GM12878 (cell line): ENCODE measurements at regions not wholly inside any gene's neighbourhood (a gene's known extent, or its start where the extent isn't known, plus 50 kb on each side); places are given as distances from the start of the nearest gene placed in this dataset.

Experiments used
- ATAC-seq: fragments of 200-7000 bp; cut with Tn5 transposase; 3 replicates; pipeline ENCODE4 v1.9.1; 2020; ENCODE audit warnings: mild to moderate bottlenecking, moderate library complexity
- BruUV-seq: library from RNA; stranded (reverse); fragments of 400-500 nt; replicated peaks from 2 replicates; lab custom pipeline; 2021; lab: Mats Ljungman, UMichigan
- CTCF ChIA-PET: fragments of 300-600 bp; sonication (Branson Sonifier 250); formaldehyde crosslinking; extraction: SDS; loops from one replicate; lab custom pipeline; 2021; ENCODE audit warnings: inconsistent platforms; lab: Yijun Ruan, JAX
- POLR2A ChIA-PET: fragments of 350-600 bp; formaldehyde crosslinking; extraction: SDS; loops from one replicate; lab custom pipeline; 2021; ENCODE audit warnings: inconsistent platforms; lab: Charles Lee
- RAD21 ChIA-PET: fragments of 300-600 bp; sonication (Branson Sonifier 250); formaldehyde crosslinking; loops from one replicate; lab custom pipeline; 2023; ENCODE audit warnings: antibody characterized with exemption; ENCODE audit not compliant: unreplicated experiment; lab: Charles Lee
- SMC1A ChIA-PET: fragments of 300-600 bp; sonication (Branson Sonifier 250); formaldehyde crosslinking; loops from one replicate; lab custom pipeline; 2023; ENCODE audit not compliant: unreplicated experiment, uncharacterized antibody; lab: Charles Lee
- DNase-seq: peaks from one replicate; pipeline ENCODE4 v3.0.0-alpha.2; 2011; ENCODE audit warnings: low read depth, low spot score
- FAIRE-seq: peaks from 3 replicates; lab custom pipeline; 2011; peaks lifted over from hg19 to GRCh38; lab: Jason Lieb, UNC
- H2AFZ ChIP-seq: 2 replicates; pipeline ENCODE4 v1.6.0; 2011; ENCODE audit warnings: low read depth, low read length, control low read depth; ENCODE audit not compliant: control insufficient read depth
- H3K27ac ChIP-seq: 2 replicates; pipeline ENCODE4 v1.5.1; 2011; ENCODE audit warnings: control low read depth; ENCODE audit not compliant: control insufficient read depth, insufficient read depth
- H3K27me3 ChIP-seq, 2 experiments: replicated peaks in 1 of 2; 2 replicates each; pipeline versions ENCODE4 v1.6.0 to v1.6.1; 2011; ENCODE audit warnings: low read length in 1 of 2; ENCODE audit not compliant: control insufficient read depth in 2 of 2, insufficient read depth in 2 of 2
- H3K36me3 ChIP-seq, 2 experiments: 2 replicates each; pipeline ENCODE4 v1.5.1; 2011; ENCODE audit warnings: low read length in 1 of 2; ENCODE audit not compliant: control insufficient read depth in 2 of 2, insufficient read depth in 2 of 2
- H3K4me1 ChIP-seq: 2 replicates; pipeline ENCODE4 v1.6.1; 2011; ENCODE audit warnings: mild to moderate bottlenecking, low read length, moderate library complexity, mixed read lengths; ENCODE audit not compliant: control insufficient read depth, insufficient read depth
- H3K4me2 ChIP-seq: 2 replicates; pipeline ENCODE4 v1.6.0; 2011; ENCODE audit warnings: control low read depth; ENCODE audit not compliant: control insufficient read depth, insufficient read depth
- H3K4me3 ChIP-seq: fragments of 200-600 bp; sonication (generic); 2 replicates; pipeline ENCODE4 v1.5.1; 2016
- H3K79me2 ChIP-seq: 2 replicates; pipeline ENCODE4 v1.6.0; 2011; ENCODE audit warnings: low read length; ENCODE audit not compliant: control insufficient read depth, insufficient read depth
- H3K9ac ChIP-seq: 2 replicates; pipeline ENCODE4 v1.8.0; 2011; ENCODE audit warnings: low read length, control low read depth, mixed read lengths; ENCODE audit not compliant: control insufficient read depth, insufficient read depth
- H3K9me3 ChIP-seq: replicated peaks from 3 replicates; pipeline ENCODE4 v1.5.1; 2011; ENCODE audit warnings: mild to moderate bottlenecking, low read length; ENCODE audit not compliant: control insufficient read depth, insufficient read depth
- H4K20me1 ChIP-seq: 2 replicates; pipeline ENCODE4 v1.6.0; 2011; ENCODE audit not compliant: control insufficient read depth, insufficient read depth
- EP300 ChIP-seq, 2 experiments: fragments of 150-350 bp in 1 of 2; IDR thresholded peaks; 2 replicates each; pipeline ENCODE4 v1.6.1; 2011 to 2012; ENCODE audit warnings: low read depth in 2 of 2, low read length in 2 of 2, borderline replicate concordance in 1 of 2, improper control_type of control experiment in 1 of 2, inconsistent platforms in 1 of 2; ENCODE audit not compliant: control insufficient read depth in 1 of 2
- IKZF1 ChIP-seq: fragments of 450-650 bp; conservative IDR thresholded peaks from 2 replicates; pipeline ENCODE4 v1.6.1; 2017; ENCODE audit warnings: antibody characterized with exemption, mild to moderate bottlenecking
- MEF2A ChIP-seq: IDR thresholded peaks from 2 replicates; pipeline ENCODE4 v1.6.1; 2011; ENCODE audit warnings: low read depth, mild to moderate bottlenecking, low read length, moderate library complexity; ENCODE audit not compliant: insufficient read depth
- PAX8 ChIP-seq: fragments of 450-650 bp; IDR thresholded peaks from 2 replicates; pipeline ENCODE4 v1.6.1; 2017; ENCODE audit warnings: mild to moderate bottlenecking, moderate library complexity
- RAD21 ChIP-seq: IDR thresholded peaks from 2 replicates; pipeline ENCODE4 v1.6.1; 2011; ENCODE audit warnings: mild to moderate bottlenecking, low read depth, low read length, moderate library complexity; ENCODE audit not compliant: insufficient read depth
- SMAD1 ChIP-seq: fragments of 450-650 bp; IDR thresholded peaks from 2 replicates; pipeline ENCODE4 v1.6.1; 2018; ENCODE audit warnings: mild to moderate bottlenecking, low read depth; ENCODE audit not compliant: partially characterized antibody
- SMAD5 ChIP-seq: IDR thresholded peaks from 2 replicates; pipeline ENCODE4 v1.6.1; 2016; ENCODE audit warnings: antibody characterized with exemption, low read depth
- SMC3 ChIP-seq: IDR thresholded peaks from 2 replicates; pipeline ENCODE4 v1.6.1; 2011; ENCODE audit warnings: low read length, improper control_type of control experiment, borderline replicate concordance
- TCF12 ChIP-seq: IDR thresholded peaks from 2 replicates; pipeline ENCODE4 v1.6.1; 2011; ENCODE audit warnings: low read depth, mild to moderate bottlenecking, low read length
- YY1 ChIP-seq: IDR thresholded peaks from 2 replicates; pipeline ENCODE4 v1.6.1; 2011; ENCODE audit warnings: low read depth, mild to moderate bottlenecking, low read length
- WGBS: methylation state at CpG from one replicate; pipeline ENCODE4 v1.1.6; 2016; ENCODE audit warnings: low lambda C conversion rate; ENCODE audit not compliant: insufficient replicate concordance, insufficient coverage; ENCODE audit errors: missing lambda C conversion rate; 5-methylcytosine and 5-hydroxymethylcytosine counted together
- in situ Hi-C: fragments of 300-500 bp; cut with MboI; formaldehyde crosslinking; loops from 9 replicates; pipeline ENCODE4 v1.14.3; 2018; ENCODE audit warnings: mixed read lengths
- intact Hi-C: fragments of 100-400 bp; cut with micrococcal nuclease; formaldehyde crosslinking; loops from one replicate; pipeline ENCODE4 v1.14.2; 2022; ENCODE audit not compliant: unreplicated experiment
- TF ChIP-seq, protein P1 (sequence below): IDR thresholded peaks from 2 replicates; pipeline ENCODE4 v1.6.1; 2011; ENCODE audit warnings: low read depth, mild to moderate bottlenecking, low read length, moderate library complexity, borderline replicate concordance; ENCODE audit errors: extremely low read depth
- TF ChIP-seq, protein P2 (sequence below): fragments of 450-650 bp; IDR thresholded peaks from 2 replicates; pipeline ENCODE4 v1.6.1; 2017; ENCODE audit warnings: mild to moderate bottlenecking, low read depth, inconsistent platforms; ENCODE audit not compliant: poor library complexity, severe bottlenecking
- TF ChIP-seq, protein P3 (sequence below), 3 experiments: IDR thresholded peaks in 2 of 3; conservative IDR thresholded peaks in 1 of 3; 2 replicates each; pipeline ENCODE4 v1.5.1; 2011; ENCODE audit warnings: low read depth in 3 of 3, low read length in 3 of 3, mild to moderate bottlenecking in 3 of 3, control low read depth in 2 of 3, moderate library complexity in 2 of 3, inconsistent platforms in 1 of 3, mixed read lengths in 1 of 3; ENCODE audit not compliant: control insufficient read depth in 2 of 3, insufficient read depth in 1 of 3; ENCODE audit errors: extremely low read depth in 1 of 3
- TF ChIP-seq, protein P4 (sequence below): IDR thresholded peaks from 2 replicates; pipeline ENCODE4 v1.6.1; 2012; ENCODE audit warnings: low read depth, low read length, improper control_type of control experiment

DNA sequence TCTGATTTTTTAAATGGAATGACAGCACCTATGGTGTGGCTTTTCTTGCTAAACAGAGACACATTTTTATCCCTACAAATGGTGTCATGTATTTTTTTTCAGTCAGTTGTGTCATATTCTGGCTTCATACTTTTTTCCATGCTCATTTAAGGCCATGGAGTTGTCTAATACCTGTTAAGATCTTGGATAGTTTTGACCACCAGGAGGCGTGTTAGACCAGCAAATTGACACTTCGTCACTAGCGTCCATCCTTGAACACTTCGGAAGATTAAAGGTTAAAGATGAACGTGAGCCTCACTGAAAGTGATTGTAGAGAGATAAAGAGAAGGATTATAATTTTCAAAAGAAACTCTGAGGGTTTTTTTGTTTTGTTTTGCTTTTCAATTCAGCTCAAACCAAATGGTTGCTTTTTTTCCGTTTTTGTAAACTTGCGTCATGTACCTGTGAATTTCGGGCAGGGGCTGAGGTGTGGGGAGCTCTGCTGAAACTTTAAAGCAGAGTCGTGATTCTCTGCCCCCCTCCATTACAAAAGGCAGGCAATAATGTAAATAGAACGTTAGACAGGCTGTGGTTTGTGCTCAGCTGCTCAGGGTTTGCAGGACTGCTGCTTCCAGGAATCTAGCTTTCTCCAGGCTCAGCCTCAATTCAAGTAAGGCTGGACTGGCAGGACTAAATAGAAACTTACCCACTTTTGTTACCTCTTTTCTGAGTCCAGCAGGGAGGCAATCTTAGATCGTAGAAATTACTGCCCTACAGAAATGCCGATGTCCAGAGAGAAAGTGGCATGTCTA, 245.1 kb downstream of the FOXA2 start:
- CTCF ChIA-PET: interaction anchor here (0.7 to 4.7 kb wide), 30 partner anchors 10 to 1028 kb away, joined by 3 to 80 read pairs (median 4); no protein-coding TSS in a partner anchor
- Histone ChIP-seq H3K9ac (no peak overlapping the region), H3K79me2 (no peaks in the 10 kb centered on the region), H3K9me3 (no peaks in the 10 kb centered on the region), H3K4me2 (no peak overlapping the region), H3K4me3 (no peak overlapping the region), H4K20me1 (no peaks in the 10 kb centered on the region), H3K4me1 (no peaks in the 10 kb centered on the region), H2AFZ (no peak overlapping the region), H3K27ac (no peak overlapping the region), H3K27me3 (no peaks in the 10 kb centered on the region)
- ATAC-seq: peak; percentile 82
- peak; percentile 97 for FAIRE-seq
- in situ Hi-C loops: loop anchor here (5.0 to 25.0 kb wide), 4 partner anchors 248 to 1003 kb away; no protein-coding TSS in a partner anchor
- no TSS peak for BruUV-seq
- intact Hi-C loops: loop anchor here (1.0 kb wide), 2 partner anchors 247 to 345 kb away; no protein-coding TSS in a partner anchor
- TF ChIP-seq SMAD5 (no peak), RAD21 (peak; percentile 93), IKZF1 (no peak), YY1 (peak; percentile 45; the same call in 1 of the 2 replicates), PAX8 (no peak), SMAD1 (no peak), SMC3 (peak; percentile 96), MEF2A (no peak), EP300 (IDR thresholded peaks at IDR 0.05; ENCODE audit: borderline replicate concordance in 1 of 2, control insufficient read depth in 1 of 2, low read depth in 2 of 2, low read length in 2 of 2) (no peak), TCF12 (no peak)
- TF ChIP-seq, protein P1, sequence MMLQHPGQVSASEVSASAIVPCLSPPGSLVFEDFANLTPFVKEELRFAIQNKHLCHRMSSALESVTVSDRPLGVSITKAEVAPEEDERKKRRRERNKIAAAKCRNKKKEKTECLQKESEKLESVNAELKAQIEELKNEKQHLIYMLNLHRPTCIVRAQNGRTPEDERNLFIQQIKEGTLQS: no peak
- TF ChIP-seq, protein P2, sequence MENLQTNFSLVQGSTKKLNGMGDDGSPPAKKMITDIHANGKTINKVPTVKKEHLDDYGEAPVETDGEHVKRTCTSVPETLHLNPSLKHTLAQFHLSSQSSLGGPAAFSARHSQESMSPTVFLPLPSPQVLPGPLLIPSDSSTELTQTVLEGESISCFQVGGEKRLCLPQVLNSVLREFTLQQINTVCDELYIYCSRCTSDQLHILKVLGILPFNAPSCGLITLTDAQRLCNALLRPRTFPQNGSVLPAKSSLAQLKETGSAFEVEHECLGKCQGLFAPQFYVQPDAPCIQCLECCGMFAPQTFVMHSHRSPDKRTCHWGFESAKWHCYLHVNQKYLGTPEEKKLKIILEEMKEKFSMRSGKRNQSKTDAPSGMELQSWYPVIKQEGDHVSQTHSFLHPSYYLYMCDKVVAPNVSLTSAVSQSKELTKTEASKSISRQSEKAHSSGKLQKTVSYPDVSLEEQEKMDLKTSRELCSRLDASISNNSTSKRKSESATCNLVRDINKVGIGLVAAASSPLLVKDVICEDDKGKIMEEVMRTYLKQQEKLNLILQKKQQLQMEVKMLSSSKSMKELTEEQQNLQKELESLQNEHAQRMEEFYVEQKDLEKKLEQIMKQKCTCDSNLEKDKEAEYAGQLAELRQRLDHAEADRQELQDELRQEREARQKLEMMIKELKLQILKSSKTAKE: no peak
- TF ChIP-seq, protein P3, sequence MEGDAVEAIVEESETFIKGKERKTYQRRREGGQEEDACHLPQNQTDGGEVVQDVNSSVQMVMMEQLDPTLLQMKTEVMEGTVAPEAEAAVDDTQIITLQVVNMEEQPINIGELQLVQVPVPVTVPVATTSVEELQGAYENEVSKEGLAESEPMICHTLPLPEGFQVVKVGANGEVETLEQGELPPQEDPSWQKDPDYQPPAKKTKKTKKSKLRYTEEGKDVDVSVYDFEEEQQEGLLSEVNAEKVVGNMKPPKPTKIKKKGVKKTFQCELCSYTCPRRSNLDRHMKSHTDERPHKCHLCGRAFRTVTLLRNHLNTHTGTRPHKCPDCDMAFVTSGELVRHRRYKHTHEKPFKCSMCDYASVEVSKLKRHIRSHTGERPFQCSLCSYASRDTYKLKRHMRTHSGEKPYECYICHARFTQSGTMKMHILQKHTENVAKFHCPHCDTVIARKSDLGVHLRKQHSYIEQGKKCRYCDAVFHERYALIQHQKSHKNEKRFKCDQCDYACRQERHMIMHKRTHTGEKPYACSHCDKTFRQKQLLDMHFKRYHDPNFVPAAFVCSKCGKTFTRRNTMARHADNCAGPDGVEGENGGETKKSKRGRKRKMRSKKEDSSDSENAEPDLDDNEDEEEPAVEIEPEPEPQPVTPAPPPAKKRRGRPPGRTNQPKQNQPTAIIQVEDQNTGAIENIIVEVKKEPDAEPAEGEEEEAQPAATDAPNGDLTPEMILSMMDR (IDR thresholded peaks at IDR 0.05 in 2 of 3, conservative IDR thresholded peaks at IDR 0.05 in 1 of 3; ENCODE audit: control insufficient read depth in 2 of 3, extremely low read depth in 1 of 3, insufficient read depth in 1 of 3, low read depth in 3 of 3, low read length in 3 of 3): peak; percentile 72 to 80 (median 79)
- TF ChIP-seq, protein P4, sequence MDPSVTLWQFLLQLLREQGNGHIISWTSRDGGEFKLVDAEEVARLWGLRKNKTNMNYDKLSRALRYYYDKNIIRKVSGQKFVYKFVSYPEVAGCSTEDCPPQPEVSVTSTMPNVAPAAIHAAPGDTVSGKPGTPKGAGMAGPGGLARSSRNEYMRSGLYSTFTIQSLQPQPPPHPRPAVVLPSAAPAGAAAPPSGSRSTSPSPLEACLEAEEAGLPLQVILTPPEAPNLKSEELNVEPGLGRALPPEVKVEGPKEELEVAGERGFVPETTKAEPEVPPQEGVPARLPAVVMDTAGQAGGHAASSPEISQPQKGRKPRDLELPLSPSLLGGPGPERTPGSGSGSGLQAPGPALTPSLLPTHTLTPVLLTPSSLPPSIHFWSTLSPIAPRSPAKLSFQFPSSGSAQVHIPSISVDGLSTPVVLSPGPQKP: no peak
- TF ChIP-seq, all 136 proteins: peak for 4
- 33% methylated on average over 12 of the region's 12 CpGs for WGBS
- ChIA-PET POLR2A (no interaction called here), SMC1A (interaction anchor here (1.1 to 4.4 kb wide), 11 partner anchors 12 to 352 kb away, joined by 3 to 37 read pairs (median 6); no protein-coding TSS in a partner anchor), RAD21 (interaction anchor here (0.6 to 4.6 kb wide), 5 partner anchors 236 to 353 kb away, joined by 3 to 32 read pairs (median 8); no protein-coding TSS in a partner anchor)
- no peak for DNase-seq
- no peaks in the 10 kb centered on the region for H3K36me3 ChIP-seq
